MM.1S (cell line): ENCODE measurements at regions not wholly inside any gene's neighbourhood (a gene's known extent, or its start where the extent isn't known, plus 50 kb on each side); places are given as distances from the start of the nearest gene placed in this dataset.

Source experiments
- DNase-seq: peaks from one replicate; pipeline ENCODE4 v3.0.0-alpha.2; 2015
- H2AFZ ChIP-seq: fragments of 300-600 bp; sonication (generic); 2 replicates; pipeline ENCODE4 v1.6.0; 2016; ENCODE audit warnings: antibody characterized with exemption, low read length
- H3F3A ChIP-seq: fragments of 300-600 bp; sonication (generic); 2 replicates; pipeline ENCODE4 v1.6.1; 2016; ENCODE audit warnings: mild to moderate bottlenecking, antibody characterized with exemption, low read length, moderate library complexity, mixed read lengths; ENCODE audit not compliant: insufficient read depth
- H3K27ac ChIP-seq: fragments of 300-600 bp; sonication (generic); 2 replicates; pipeline ENCODE4 v1.5.1; 2016; ENCODE audit warnings: mild to moderate bottlenecking, low read length
- H3K27me3 ChIP-seq: fragments of 300-600 bp; sonication (generic); replicated peaks from 2 replicates; pipeline ENCODE4 v1.6.0; 2016; ENCODE audit warnings: low read length; ENCODE audit not compliant: insufficient read depth
- H3K36me3 ChIP-seq: fragments of 300-600 bp; sonication (generic); replicated peaks from 2 replicates; pipeline ENCODE4 v1.6.1; 2016; ENCODE audit warnings: mild to moderate bottlenecking, low read length, mixed read lengths; ENCODE audit not compliant: insufficient read depth
- H3K4me1 ChIP-seq: fragments of 300-600 bp; sonication (generic); 2 replicates; pipeline ENCODE4 v1.6.1; 2016; ENCODE audit warnings: low read length, mixed read lengths
- H3K4me2 ChIP-seq: fragments of 300-600 bp; sonication (generic); 2 replicates; pipeline ENCODE4 v1.6.0; 2016; ENCODE audit warnings: low read depth, low read length
- H3K4me3 ChIP-seq: fragments of 300-600 bp; sonication (generic); 2 replicates; pipeline ENCODE4 v1.5.1; 2016; ENCODE audit warnings: low read length, mixed read lengths
- H3K79me2 ChIP-seq: fragments of 300-600 bp; sonication (generic); 2 replicates; pipeline ENCODE4 v1.6.1; 2016; ENCODE audit warnings: mixed run types, low read length, mixed read lengths
- H3K9ac ChIP-seq: fragments of 300-600 bp; sonication (generic); 2 replicates; pipeline ENCODE4 v1.6.1; 2016; ENCODE audit warnings: low read length, mixed read lengths
- H3K9me2 ChIP-seq: fragments of 300-600 bp; sonication (generic); replicated peaks from 2 replicates; pipeline ENCODE4 v1.6.1; 2016; ENCODE audit warnings: mild to moderate bottlenecking, low read length, mixed read lengths; ENCODE audit not compliant: insufficient read depth
- H3K9me3 ChIP-seq: fragments of 300-600 bp; sonication (generic); replicated peaks from 2 replicates; pipeline ENCODE4 v1.6.1; 2016; ENCODE audit warnings: mild to moderate bottlenecking, low read length, mixed read lengths; ENCODE audit not compliant: insufficient read depth
- H4K20me1 ChIP-seq: fragments of 300-600 bp; sonication (generic); 2 replicates; pipeline ENCODE4 v1.6.1; 2016; ENCODE audit warnings: mild to moderate bottlenecking, low read length, moderate library complexity, mixed read lengths; ENCODE audit not compliant: insufficient read depth
- EZH2 ChIP-seq: fragments of 300-600 bp; sonication (generic); optimal IDR thresholded peaks from 2 replicates; pipeline ENCODE3; 2017; ENCODE audit warnings: low read depth, mild to moderate bottlenecking, antibody characterized with exemption, low read length, mixed read lengths
- EZH2phosphoT487 ChIP-seq: fragments of 300-600 bp; sonication (generic); IDR thresholded peaks from 2 replicates; pipeline ENCODE4 v1.6.1; 2018; ENCODE audit warnings: antibody characterized with exemption, low read length
- TF ChIP-seq, protein P1 (sequence below): fragments of 300-600 bp; sonication (generic); IDR thresholded peaks from 2 replicates; pipeline ENCODE4 v1.5.1; 2016; ENCODE audit warnings: antibody characterized with exemption, low read length, mixed read lengths

DNA sequence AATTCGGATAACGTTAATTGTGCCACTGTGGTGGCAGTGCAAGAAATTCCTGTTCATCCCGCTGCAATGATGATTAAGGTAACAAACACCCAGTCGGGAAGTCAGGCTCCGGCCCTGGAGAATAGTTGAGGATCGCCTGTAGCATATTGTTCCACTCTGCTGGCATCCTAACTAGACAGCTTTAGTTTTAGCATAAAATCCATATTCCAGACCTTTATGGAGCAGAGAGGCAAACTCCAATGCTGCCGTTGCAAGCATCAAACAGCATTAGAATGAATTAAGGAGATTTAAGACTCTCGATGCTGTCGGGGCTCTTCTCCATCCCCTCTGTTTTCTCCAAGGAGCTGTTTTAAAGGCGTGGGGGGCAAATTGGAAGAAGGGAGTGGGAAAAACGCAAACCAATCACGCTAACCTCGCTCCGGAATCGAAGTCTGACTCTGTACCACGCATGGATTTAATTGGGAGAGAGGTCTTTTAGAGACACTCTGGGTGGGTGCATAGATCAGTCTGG is 660.4 kb downstream of the VRK1 start:
- no peaks in the 10 kb centered on the region for H4K20me1 ChIP-seq
- no peaks in the 10 kb centered on the region for H3K9me2 ChIP-seq
- no peaks in the 10 kb centered on the region for H3K27me3 ChIP-seq
- no peak overlapping the region for H3K9ac ChIP-seq
- no peaks in the 10 kb centered on the region for H3F3A ChIP-seq
- H3K79me2 ChIP-seq = no peaks in the 10 kb centered on the region
- no peaks in the 10 kb centered on the region for H3K36me3 ChIP-seq
- H2AFZ ChIP-seq = no peak overlapping the region
- H3K4me3 ChIP-seq = no peak overlapping the region
- TF ChIP-seq EZH2phosphoT487 = no peak
- no peaks in the 10 kb centered on the region for H3K9me3 ChIP-seq
- H3K4me1 ChIP-seq = no peaks in the 10 kb centered on the region
- H3K27ac ChIP-seq = no peak overlapping the region
- no peak overlapping the region for H3K4me2 ChIP-seq
- DNase-seq = no peak

DNA sequence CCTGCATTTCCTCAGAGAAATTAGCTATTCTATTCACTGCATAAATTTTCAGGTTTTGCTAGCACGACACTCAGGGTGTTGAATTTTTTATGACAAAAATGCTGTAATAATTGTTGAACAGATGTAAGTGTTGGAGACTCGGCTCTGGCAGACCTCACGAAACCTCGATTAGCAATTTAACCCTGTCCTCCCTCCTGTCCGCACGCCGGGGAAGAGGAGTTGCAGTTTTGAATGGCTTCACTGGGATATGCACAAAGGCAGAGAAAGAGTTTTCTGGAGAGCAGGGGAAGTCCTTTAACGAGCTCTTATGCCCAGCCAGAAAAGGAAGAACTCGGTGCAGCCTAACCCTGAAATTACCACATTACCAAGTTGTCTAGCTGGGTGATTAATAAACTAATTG is 661.1 kb downstream of the VRK1 start:
- no peak overlapping the region for H3K4me2 ChIP-seq
- H3K9me3 ChIP-seq = no peaks in the 10 kb centered on the region
- H2AFZ ChIP-seq = no peak overlapping the region
- no peaks in the 10 kb centered on the region for H4K20me1 ChIP-seq
- H3K36me3 ChIP-seq = no peaks in the 10 kb centered on the region
- no peaks in the 10 kb centered on the region for H3K79me2 ChIP-seq
- H3F3A ChIP-seq = no peaks in the 10 kb centered on the region
- H3K9ac ChIP-seq = no peak overlapping the region
- TF ChIP-seq EZH2 (no peak), EZH2phosphoT487 (no peak)
- TF ChIP-seq, protein P1, sequence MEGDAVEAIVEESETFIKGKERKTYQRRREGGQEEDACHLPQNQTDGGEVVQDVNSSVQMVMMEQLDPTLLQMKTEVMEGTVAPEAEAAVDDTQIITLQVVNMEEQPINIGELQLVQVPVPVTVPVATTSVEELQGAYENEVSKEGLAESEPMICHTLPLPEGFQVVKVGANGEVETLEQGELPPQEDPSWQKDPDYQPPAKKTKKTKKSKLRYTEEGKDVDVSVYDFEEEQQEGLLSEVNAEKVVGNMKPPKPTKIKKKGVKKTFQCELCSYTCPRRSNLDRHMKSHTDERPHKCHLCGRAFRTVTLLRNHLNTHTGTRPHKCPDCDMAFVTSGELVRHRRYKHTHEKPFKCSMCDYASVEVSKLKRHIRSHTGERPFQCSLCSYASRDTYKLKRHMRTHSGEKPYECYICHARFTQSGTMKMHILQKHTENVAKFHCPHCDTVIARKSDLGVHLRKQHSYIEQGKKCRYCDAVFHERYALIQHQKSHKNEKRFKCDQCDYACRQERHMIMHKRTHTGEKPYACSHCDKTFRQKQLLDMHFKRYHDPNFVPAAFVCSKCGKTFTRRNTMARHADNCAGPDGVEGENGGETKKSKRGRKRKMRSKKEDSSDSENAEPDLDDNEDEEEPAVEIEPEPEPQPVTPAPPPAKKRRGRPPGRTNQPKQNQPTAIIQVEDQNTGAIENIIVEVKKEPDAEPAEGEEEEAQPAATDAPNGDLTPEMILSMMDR = no peak
- no peaks in the 10 kb centered on the region for H3K27me3 ChIP-seq
- DNase-seq = no peak
- H3K27ac ChIP-seq = no peak overlapping the region
- no peaks in the 10 kb centered on the region for H3K4me1 ChIP-seq
- no peak overlapping the region for H3K4me3 ChIP-seq
- H3K9me2 ChIP-seq = no peaks in the 10 kb centered on the region

DNA sequence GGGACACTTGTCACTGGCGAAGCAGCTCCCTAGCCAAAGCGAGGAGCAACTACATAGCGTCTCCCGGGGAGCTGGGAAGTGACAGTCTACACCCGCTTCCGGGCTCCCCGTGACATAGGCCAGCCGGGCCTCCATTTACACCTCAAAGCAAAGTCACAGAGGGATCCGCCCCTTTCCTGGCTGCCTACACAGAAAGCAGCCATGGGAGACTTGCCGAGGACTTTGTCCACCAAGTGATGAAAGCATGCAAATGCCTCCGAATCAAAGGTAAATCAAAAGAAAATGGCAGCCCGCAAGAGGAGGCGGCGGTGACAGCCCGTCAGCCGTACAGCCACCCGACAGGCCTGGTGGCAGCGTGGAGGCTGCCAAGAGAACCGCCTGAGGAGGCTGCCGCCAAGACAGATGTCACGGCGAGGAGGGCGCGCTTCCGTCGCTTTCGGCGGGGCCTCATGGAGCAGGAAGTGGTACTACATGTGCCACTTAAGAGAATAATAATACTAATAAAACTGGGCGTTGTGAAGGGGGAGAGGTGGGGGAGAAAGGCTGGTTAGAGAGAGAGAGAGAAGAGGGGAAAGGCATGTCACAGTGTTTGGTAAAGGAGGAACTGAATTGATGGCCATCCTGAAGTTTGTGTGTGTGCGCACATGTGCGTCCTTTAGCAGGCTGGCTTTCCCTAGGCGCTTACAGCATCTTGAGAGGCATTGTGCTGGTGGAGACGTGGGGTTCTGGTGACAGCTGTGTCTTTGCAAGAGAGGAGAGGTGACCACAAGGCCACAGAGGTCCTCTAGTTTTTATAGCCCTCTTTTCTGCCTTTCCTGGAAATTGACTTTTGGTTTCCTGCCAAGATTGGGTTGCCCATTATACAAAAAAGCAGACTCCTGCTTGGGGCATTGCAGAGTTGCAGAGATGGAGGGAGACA is 661.7 kb downstream of the VRK1 start:
- H3K36me3 ChIP-seq = no peaks in the 10 kb centered on the region

More for the DNA sequence above, 661.7 kb downstream of the VRK1 start:
- Histone ChIP-seq H4K20me1 (no peaks in the 10 kb centered on the region), H3K9me2 (no peaks in the 10 kb centered on the region), H2AFZ (no peak overlapping the region), H3K9me3 (no peaks in the 10 kb centered on the region), H3K4me1 (no peaks in the 10 kb centered on the region), H3F3A (no peaks in the 10 kb centered on the region), H3K4me3 (no peak overlapping the region), H3K27ac (no peak overlapping the region), H3K27me3 (no peaks in the 10 kb centered on the region), H3K79me2 (no peaks in the 10 kb centered on the region), H3K4me2 (no peak overlapping the region), H3K9ac (no peak overlapping the region)
- DNase-seq = no peak
- TF ChIP-seq, protein P1 = no peak
- TF ChIP-seq EZH2 = no peak
- no peak for TF ChIP-seq EZH2phosphoT487
